OCI-LY3 (cell line): ENCODE measurements at regions not wholly inside any gene's neighbourhood (a gene's known extent, or its start where the extent isn't known, plus 50 kb on each side); places are given as distances from the start of the nearest gene placed in this dataset.

Experiments
- CTCF ChIP-seq: fragments of 200-600, 300-600 bp; sonication (generic); IDR thresholded peaks from 2 replicates; pipeline ENCODE4 v1.5.1; 2014; ENCODE audit warnings: antibody characterized with exemption, low read length, low read depth
- EZH2phosphoT487 ChIP-seq: fragments of 200-600 bp; shearing (Covaris generic); IDR thresholded peaks from 2 replicates; pipeline ENCODE4 v1.6.1; 2018; ENCODE audit warnings: antibody characterized with exemption, mixed run types, low read depth

GRCh38 chr14:86858031-86858430 is 1135.0 kb downstream of the GALC start:
- TF ChIP-seq CTCF (no peak), EZH2phosphoT487 (no peak)
